B cell (primary cell): ENCODE measurements at regions not wholly inside any gene's neighbourhood (a gene's known extent, or its start where the extent isn't known, plus 50 kb on each side); places are given as distances from the start of the nearest gene placed in this dataset.

ENCODE experiments used
- ATAC-seq: fragments of 200-7000 bp; cut with Tn5 transposase; one replicate; pipeline ENCODE4 v1.10.0; 2021; ENCODE audit warnings: low read depth, mild to moderate bottlenecking, moderate number of reproducible peaks, moderate library complexity
- CTCF ChIA-PET: fragments of 350-600 bp; sonication (Branson Sonifier 250); formaldehyde crosslinking; loops from one replicate; lab custom pipeline; 2021; ENCODE audit warnings: antibody characterized with exemption, inconsistent platforms; lab: Charles Lee
- POLR2A ChIA-PET: fragments of 350-600 bp; sonication (Branson Sonifier 250); formaldehyde crosslinking; loops from one replicate; lab custom pipeline; 2021; ENCODE audit warnings: antibody characterized with exemption; lab: Charles Lee
- DNase-seq: peaks from one replicate; pipeline ENCODE4 v3.0.0; 2013
- H2AFZ ChIP-seq: 2 replicates; pipeline ENCODE4 v1.6.1; 2012; ENCODE audit warnings: mild to moderate bottlenecking, low read depth, low read length; ENCODE audit not compliant: insufficient read depth, poor library complexity, severe bottlenecking
- H3K27ac ChIP-seq, 2 donors: 1 replicate in 1 of 2; 2 replicates in 1 of 2; pipeline ENCODE4 v1.5.1; 2012 to 2013; ENCODE audit warnings: low read length in 2 of 2, mild to moderate bottlenecking in 2 of 2, moderate library complexity in 1 of 2
- H3K27me3 ChIP-seq, 4 experiments: fragments of 200-600 bp in 1 of 4; sonication (generic) in 1 of 4; replicated peaks in 1 of 4; 1 replicate in 2 of 4; 2 replicates in 2 of 4; pipeline versions ENCODE4 v1.6.1 to v1.7.0; 2013 to 2016; ENCODE audit warnings: low read length in 3 of 4, mild to moderate bottlenecking in 2 of 4, mixed read lengths in 1 of 4, moderate library complexity in 1 of 4; ENCODE audit not compliant: insufficient read depth in 4 of 4, control insufficient read depth in 3 of 4; ENCODE audit errors: control extremely low read depth in 1 of 4
- H3K36me3 ChIP-seq, 2 experiments: replicated peaks in 1 of 2; 1 replicate in 1 of 2; 2 replicates in 1 of 2; pipeline versions ENCODE4 v1.6.1 to v1.7.1; 2013; ENCODE audit warnings: low read length in 1 of 2; ENCODE audit not compliant: insufficient read depth in 2 of 2, control insufficient read depth in 1 of 2; ENCODE audit errors: control extremely low read depth in 1 of 2, extremely low read depth in 1 of 2
- H3K4me1 ChIP-seq, 2 donors: fragments of 200-600 bp in 1 of 2; sonication (generic) in 1 of 2; 1 replicate in 1 of 2; 2 replicates in 1 of 2; pipeline versions ENCODE4 v1.5.1 to v1.6.1; 2013 to 2017; ENCODE audit warnings: low read length in 2 of 2; ENCODE audit not compliant: control insufficient read depth in 2 of 2, insufficient read depth in 2 of 2
- H3K4me2 ChIP-seq: replicated peaks from 2 replicates; pipeline ENCODE3; 2012; ENCODE audit warnings: mild to moderate bottlenecking, low read depth, low read length; ENCODE audit not compliant: poor library complexity, severe bottlenecking
- H3K4me3 ChIP-seq, 5 experiments: fragments of 200-600 bp in 1 of 5; sonication (generic) in 1 of 5; 1 replicate in 3 of 5; 2 replicates in 2 of 5; pipeline versions ENCODE4 v1.5.1 to v1.7.0; 2011 to 2016; ENCODE audit warnings: low read length in 4 of 5, mild to moderate bottlenecking in 4 of 5, low read depth in 2 of 5, control low read depth in 1 of 5, moderate library complexity in 1 of 5; ENCODE audit not compliant: insufficient read depth in 1 of 5; ENCODE audit errors: control extremely low read depth in 1 of 5, extremely low read depth in 1 of 5
- H3K79me2 ChIP-seq: fragments of 200-600 bp; sonication (generic); one replicate; pipeline ENCODE4 v1.6.0; 2016; ENCODE audit warnings: low read length; ENCODE audit not compliant: control insufficient read depth, insufficient read depth
- H3K9ac ChIP-seq: fragments of 200-600 bp; sonication (generic); 2 replicates; pipeline ENCODE4 v1.6.1; 2017; ENCODE audit warnings: mild to moderate bottlenecking, low read length, moderate library complexity
- H3K9me3 ChIP-seq, 3 donors: one replicate each; pipeline versions ENCODE4 v1.6.1 to v1.7.1; 2013; ENCODE audit warnings: low read length in 2 of 3; ENCODE audit not compliant: control insufficient read depth in 2 of 3, insufficient read depth in 1 of 3; ENCODE audit errors: control extremely low read depth in 1 of 3
- H4K20me1 ChIP-seq: 2 replicates; pipeline ENCODE4 v1.6.0; 2012; ENCODE audit warnings: mild to moderate bottlenecking, low read length; ENCODE audit not compliant: insufficient read depth, control insufficient read depth, poor library complexity, severe bottlenecking
- H3K27ac Mint-ChIP-seq: one replicate; pipeline ENCODE4 v1.8.0; 2021; ENCODE audit warnings: mixed read lengths
- H3K27me3 Mint-ChIP-seq: one replicate; pipeline ENCODE4 v1.8.0; 2021; ENCODE audit warnings: mixed read lengths
- H3K4me1 Mint-ChIP-seq: one replicate; pipeline ENCODE4 v1.8.0; 2021; ENCODE audit warnings: mixed read lengths
- H3K4me3 Mint-ChIP-seq: one replicate; pipeline ENCODE4 v1.8.0; 2021; ENCODE audit warnings: mixed read lengths
- H3K9me3 Mint-ChIP-seq: one replicate; pipeline ENCODE4 v1.8.0; 2022; ENCODE audit warnings: mixed read lengths; ENCODE audit not compliant: insufficient read depth
- CTCF ChIP-seq: fragments of 200-600 bp; IDR thresholded peaks from one replicate; pipeline ENCODE4 v1.8.0; 2022; ENCODE audit warnings: antibody characterized with exemption, mild to moderate bottlenecking
- EZH2 ChIP-seq: IDR thresholded peaks from 2 replicates; pipeline ENCODE4 v1.6.1; 2012; ENCODE audit warnings: borderline replicate concordance, low read depth, mild to moderate bottlenecking, moderate library complexity, low read length; ENCODE audit not compliant: insufficient read depth, poor library complexity, severe bottlenecking
- WGBS: methylation state at CpG from one replicate; pipeline ENCODE4 v1.1.5; 2013; ENCODE audit warnings: missing lambda C conversion rate; ENCODE audit not compliant: insufficient coverage; 5-methylcytosine and 5-hydroxymethylcytosine counted together
- intact Hi-C: fragments of 100-400 bp; cut with micrococcal nuclease; formaldehyde crosslinking; loops from one replicate; pipeline ENCODE4 v1.10.0; 2022

GRCh38 chr2:33791625-33792024, 192.5 kb upstream of the FAM98A start:
- H3K27me3 ChIP-seq: no peaks in the 10 kb centered on the region
- H3K9me3 Mint-ChIP-seq: no peaks in the 10 kb centered on the region
- no peaks in the 10 kb centered on the region for H3K4me1 Mint-ChIP-seq
- no peak for ATAC-seq
- H3K4me2 ChIP-seq: no peak overlapping the region
- intact Hi-C loops: no loop called here
- no peaks in the 10 kb centered on the region for H3K36me3 ChIP-seq
- no peaks in the 10 kb centered on the region for H3K27me3 Mint-ChIP-seq
- CTCF ChIA-PET: no interaction called here
- no peak overlapping the region for H3K27ac Mint-ChIP-seq
- H2AFZ ChIP-seq: no peak overlapping the region
- no peak for DNase-seq
- no peak overlapping the region for H3K4me3 ChIP-seq
- no peaks in the 10 kb centered on the region for H3K9me3 ChIP-seq
- H3K27ac ChIP-seq: no peak overlapping the region
- no peaks in the 10 kb centered on the region for H3K79me2 ChIP-seq
- WGBS: 100% methylated on average over 1 of the region's 3 CpGs
- POLR2A ChIA-PET: no interaction called here
- no peak overlapping the region for H3K4me3 Mint-ChIP-seq
- no peak for TF ChIP-seq EZH2
- TF ChIP-seq CTCF: no peak
- H3K4me1 ChIP-seq: no peaks in the 10 kb centered on the region
- H3K9ac ChIP-seq: no peak overlapping the region
- no peaks in the 10 kb centered on the region for H4K20me1 ChIP-seq

- Histone ChIP-seq H3K27ac (no peak overlapping the region), H3K9ac (no peak overlapping the region), H3K36me3 (no peaks in the 10 kb centered on the region), H4K20me1 (no peaks in the 10 kb centered on the region), H3K4me1 (peaks cover 7 to 15% of the 10 kb centered on the region in 2 donors), H3K27me3 (no peaks in the 10 kb centered on the region), H3K4me2 (no peak overlapping the region), H3K79me2 (no peaks in the 10 kb centered on the region), H3K9me3 (no peaks in the 10 kb centered on the region), H3K4me3 (no peak overlapping the region), H2AFZ (no peak overlapping the region)
- DNase-seq: no peak
- WGBS: no CpG with 5 or more reads among the region's 1 CpG
- Mint-ChIP-seq H3K9me3 (no peaks in the 10 kb centered on the region), H3K4me3 (no peak overlapping the region), H3K27me3 (no peaks in the 10 kb centered on the region), H3K27ac (no peak overlapping the region), H3K4me1 (peaks cover 16% of the 10 kb centered on the region)
- no peak for TF ChIP-seq EZH2
- TF ChIP-seq CTCF: no peak
- ChIA-PET CTCF (no interaction called here), POLR2A (no interaction called here)
- ATAC-seq: no peak
- intact Hi-C loops: no loop called here
Measured at GRCh38 chr2:33788044-33788443, 188.9 kb upstream of the FAM98A start.
